DMS 273 (cell line): ENCODE measurements at regions not wholly inside any gene's neighbourhood (a gene's known extent, or its start where the extent isn't known, plus 50 kb on each side); places are given as distances from the start of the nearest gene placed in this dataset.

Experiments
- DNase-seq: peaks from one replicate; lab custom pipeline; 2025; ENCODE audit not compliant: unreplicated experiment; lab: John Stamatoyannopoulos, UW

DNA sequence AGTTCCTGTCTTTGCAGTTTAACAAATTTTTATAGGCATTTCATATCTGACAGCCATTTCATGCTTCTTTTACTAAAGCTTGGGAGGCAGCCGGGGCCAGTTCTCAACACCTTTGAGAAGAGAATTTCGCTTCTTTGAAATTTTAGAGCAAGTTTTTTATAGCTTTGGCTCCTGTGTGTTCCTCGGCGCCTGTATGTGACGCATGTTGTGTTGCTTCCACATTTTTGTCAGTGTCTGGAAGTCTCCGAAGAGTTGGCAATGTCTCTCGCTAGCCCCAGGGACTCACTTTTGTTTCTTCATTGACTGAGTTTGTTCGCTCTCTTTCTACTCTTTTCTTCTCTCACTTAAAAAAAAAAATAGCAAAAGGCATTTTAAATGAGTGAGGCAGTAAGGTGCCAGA is 386.9 kb upstream of the PLXNA2 start:
- no peak for DNase-seq

DNA sequence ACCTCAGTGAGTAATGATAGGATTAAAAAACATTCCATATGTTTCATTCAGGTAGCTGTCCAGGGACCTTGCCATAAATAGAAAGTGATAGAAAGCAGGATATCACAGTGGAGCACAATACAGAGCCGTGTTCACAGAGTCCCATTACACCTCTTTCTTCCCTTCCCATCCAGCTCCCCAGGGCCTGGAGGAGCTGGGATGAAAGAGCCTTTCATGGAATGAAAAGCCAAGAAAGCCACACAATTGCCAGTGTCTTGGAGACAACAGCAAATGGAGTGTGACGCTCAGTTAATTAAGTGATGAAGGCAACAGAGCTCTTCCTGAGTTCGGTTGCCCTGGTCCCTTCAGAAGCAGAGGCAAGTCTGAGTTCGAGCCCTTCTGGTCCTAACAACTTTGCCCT is 387.3 kb upstream of the PLXNA2 start:
- DNase-seq: no peak

GRCh38 chr1:208634346-208635140 is 390.4 kb upstream of the PLXNA2 start:
- DNase-seq: no peak

- DNase-seq: no peak
Observed at GRCh38 chr1:208637181-208637580, 393.0 kb upstream of the PLXNA2 start.

- no peak for DNase-seq
Observed at GRCh38 chr1:208639382-208639781, 395.2 kb upstream of the PLXNA2 start.

- DNase-seq: no peak
Observed at GRCh38 chr1:208640295-208640694, 396.1 kb upstream of the PLXNA2 start.

GRCh38 chr1:208641579-208642280 is 397.5 kb upstream of the PLXNA2 start:
- no peak for DNase-seq

DNA sequence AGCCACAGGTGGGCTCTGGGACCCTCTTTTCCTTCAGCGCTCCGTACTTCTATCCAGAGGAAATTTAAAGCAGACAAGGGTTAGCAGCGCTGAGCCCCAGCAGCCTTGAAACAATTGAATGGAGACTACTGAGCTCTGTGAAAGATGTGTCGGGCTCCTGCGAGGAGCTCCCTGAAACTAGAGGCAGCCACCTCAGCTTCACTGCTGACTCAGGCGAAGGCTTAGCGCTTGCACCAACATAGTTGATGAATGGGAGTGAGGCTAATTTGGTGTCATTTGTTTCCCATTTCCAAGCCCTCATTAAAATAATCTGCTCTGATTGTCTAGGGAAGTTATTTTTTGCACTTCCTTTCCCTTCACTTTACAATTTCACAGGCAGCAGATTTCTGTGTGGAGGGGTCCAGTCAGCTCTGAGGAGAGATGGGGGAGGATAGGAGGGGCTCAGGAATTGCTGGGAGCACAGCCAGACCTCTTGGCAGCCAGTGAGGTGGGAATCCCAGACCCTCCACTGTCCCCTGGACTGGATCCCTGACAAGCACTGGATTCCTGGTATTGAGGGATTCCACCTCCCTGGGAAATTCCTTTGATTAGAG is 398.9 kb upstream of the PLXNA2 start:
- no peak for DNase-seq

DNA sequence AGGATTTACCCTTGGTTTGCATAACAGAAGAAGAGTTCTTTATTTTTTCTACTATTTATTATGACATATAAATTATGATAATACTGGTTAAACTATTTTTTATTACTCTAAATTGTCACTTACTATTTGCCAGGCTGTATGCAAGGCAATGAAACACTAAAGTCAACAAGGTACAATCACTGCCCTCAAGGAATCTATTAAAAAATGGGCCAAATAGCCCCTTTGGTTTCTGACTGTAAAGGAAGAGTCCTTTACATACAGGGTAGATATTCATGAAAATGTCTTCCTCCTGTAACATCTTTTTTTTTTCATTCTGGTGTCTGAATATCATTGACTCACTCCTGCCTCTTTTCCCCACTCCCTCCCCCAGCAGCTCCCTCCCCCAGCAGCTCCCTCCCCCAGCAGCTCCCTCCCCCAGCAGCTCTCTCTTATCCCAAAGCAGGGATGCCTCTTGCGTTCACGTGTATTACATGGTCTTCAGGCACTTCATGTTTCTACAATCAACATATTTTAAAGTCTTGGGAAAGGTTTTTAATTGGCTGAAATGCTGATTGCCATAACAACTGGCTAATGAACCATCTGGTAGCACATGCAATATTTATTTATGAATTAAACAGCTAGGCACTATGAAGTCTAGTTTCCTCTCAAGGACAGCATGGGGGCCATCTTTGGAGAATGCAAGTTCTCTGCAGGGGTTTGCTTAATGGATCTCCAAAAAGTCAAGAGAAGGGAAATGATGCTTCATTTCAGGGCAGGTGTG is 400.4 kb upstream of the PLXNA2 start:
- DNase-seq: peak; percentile 57

DNA sequence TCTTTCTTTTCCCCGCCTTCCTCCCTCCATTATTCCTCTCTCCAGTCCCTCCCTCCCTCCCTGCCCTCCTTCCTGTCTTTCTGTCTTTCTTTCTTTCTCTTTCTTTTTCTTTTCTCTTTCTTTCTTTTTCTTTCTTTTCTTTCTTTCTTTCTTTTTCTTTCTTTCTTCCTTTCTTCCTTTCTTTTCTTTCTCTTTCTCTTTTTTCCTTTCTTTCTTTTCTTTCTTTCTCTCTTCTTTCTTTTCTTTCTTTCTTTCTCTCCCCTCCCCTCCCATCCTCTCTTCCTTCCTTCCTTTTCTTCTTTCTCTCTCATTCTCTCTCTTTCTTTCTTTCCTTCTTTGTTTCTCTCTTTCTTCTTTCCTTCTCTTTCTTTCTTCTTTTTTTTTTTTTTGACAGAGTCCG is 402.2 kb upstream of the PLXNA2 start:
- DNase-seq: no peak

DNA sequence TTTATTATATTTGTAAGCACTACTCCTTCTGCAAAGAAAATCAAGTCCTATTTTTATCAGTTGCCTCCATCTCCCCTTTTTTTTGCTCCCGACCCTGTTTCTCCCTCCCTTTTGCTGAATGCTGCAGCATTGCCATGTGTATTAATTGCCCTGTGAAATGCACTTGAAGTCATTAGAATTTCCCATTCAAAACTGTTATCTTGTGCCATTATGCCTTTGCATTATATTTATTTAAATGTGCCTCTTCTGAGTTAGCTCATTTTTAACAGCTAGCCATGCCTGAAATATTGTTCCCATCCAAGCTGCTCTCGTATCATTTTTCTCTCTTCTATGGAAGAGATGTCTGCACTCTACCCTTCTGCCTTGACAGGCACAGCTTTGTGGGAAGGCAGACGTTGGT is 404.0 kb upstream of the PLXNA2 start:
- no peak for DNase-seq

GRCh38 chr1:208652296-208653160 is 408.3 kb upstream of the PLXNA2 start:
- peak; percentile 89 for DNase-seq

DNA sequence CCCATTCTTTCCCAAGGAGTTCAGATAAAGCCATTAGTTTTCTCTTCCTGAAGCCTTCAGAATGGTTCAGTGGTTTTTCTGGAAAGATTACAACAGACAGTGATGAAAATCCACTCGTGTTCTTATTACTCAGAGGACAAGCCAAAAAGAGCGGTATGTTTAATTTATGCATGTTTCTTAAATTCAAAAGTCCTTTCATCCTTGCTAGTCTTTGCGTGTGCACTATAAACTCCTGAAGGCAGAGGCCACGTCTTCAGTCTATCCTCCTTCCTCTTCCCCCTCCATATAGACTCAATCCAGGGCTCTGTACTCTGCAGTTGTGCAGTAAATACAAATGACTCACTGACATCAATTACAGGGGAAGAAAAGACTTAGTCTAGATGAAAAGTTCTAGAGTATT is 409.2 kb upstream of the PLXNA2 start:
- DNase-seq: no peak

- peak; percentile 62 for DNase-seq
Observed at GRCh38 chr1:208654241-208654640, 410.1 kb upstream of the PLXNA2 start.

GRCh38 chr1:208665936-208666335 is 421.8 kb upstream of the PLXNA2 start:
- no peak for DNase-seq

GRCh38 chr1:208668991-208669390 is 424.8 kb upstream of the PLXNA2 start:
- DNase-seq: no peak

DNA sequence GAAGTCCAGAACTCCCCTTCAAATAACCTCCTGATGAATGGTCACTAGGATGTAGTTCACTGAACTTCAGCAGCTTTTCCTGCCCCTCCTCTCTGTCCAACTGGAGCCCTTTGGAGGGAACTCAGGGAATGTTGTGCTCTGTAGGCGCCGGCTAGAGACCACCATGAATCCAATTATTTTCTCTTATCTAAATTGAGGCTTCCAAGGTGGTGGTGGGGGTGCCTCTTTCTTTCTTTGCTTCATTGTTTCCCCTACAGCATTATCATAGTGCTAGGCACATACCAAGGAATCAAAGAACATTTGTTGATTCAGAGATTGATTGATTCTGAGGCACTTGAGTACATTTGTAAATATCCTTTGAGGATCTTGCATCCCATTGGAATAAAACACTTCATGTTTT is 426.6 kb upstream of the PLXNA2 start:
- DNase-seq: no peak

DNA sequence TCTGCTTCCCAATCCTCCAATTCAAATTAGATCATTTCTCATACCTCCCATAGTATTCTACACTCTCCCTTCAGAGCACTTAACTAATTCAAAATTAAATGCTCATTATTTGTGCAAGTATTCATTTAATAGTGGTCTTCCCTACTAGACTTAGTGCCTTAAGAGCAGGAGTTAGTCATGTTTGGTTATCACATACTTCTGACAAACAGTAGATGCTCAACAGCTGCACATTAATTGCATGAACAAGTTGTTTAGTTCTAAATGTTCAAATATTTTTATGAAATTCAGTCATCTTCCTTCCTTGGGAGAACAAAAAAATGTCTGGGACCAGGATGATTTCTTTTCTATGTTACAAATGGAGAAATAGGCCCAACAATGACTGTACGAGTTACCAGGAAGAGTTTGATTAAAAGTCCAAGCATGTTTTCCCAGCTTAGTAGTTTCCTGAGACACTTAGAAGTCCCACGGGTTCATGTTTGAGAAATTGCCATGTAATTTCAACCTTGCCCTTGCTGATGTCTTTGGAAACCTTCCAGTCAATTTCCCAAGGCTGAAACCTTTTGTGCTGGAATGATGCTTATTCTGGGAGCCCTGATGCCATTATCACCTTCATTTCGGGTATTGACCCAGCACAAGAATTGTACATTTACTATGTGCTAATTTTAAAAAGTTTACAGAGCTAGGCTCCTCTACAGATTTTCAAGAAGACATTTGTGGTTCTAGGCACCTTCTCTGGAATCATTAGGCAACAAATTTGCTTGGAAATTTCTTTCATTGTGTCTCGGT is 437.9 kb upstream of the PLXNA2 start:
- peak; percentile 60 for DNase-seq

- peak; percentile 92 for DNase-seq
Observed at GRCh38 chr1:208682664-208683013, 438.5 kb upstream of the PLXNA2 start.

DNA sequence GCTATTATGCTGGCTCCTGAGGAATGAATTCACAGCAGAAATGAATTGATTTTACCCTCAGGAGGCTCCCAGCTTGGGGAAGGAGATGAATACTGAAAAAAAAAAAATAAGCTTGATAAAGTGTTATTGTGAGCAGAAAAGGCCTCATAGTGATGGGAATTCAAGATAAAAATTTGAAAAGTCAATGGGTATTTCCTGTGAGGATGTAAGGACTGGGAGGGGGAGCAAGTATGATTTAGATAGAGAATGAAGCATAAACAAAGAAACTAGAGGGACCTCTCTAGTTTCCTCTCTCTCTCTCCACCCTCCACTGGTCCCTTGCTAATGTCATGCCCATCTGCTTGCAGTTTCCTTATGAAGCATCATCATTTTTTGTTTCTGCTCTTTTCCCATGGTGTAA is 439.0 kb upstream of the PLXNA2 start:
- peak; percentile 12 for DNase-seq
